H1 (cell line): ENCODE measurements at regions not wholly inside any gene's neighbourhood (a gene's known extent, or its start where the extent isn't known, plus 50 kb on each side); places are given as distances from the start of the nearest gene placed in this dataset.

ENCODE experiments used
- CTCF ChIA-PET: fragments of 300-600 bp; sonication (Branson Sonifier 250); formaldehyde crosslinking; loops from one replicate; lab custom pipeline; 2021; ENCODE audit not compliant: partially characterized antibody; lab: Charles Lee
- POLR2A ChIA-PET: fragments of 300-600 bp; sonication (Branson Sonifier 250); formaldehyde crosslinking; loops from one replicate; lab custom pipeline; 2021; ENCODE audit warnings: inconsistent platforms; ENCODE audit not compliant: partially characterized antibody; lab: Charles Lee
- DNase-seq, 2 experiments: peaks; one replicate each; pipeline versions ENCODE4 v3.0.0 to v3.0.0-alpha.2; 2010 to 2022; ENCODE audit warnings: low spot score in 2 of 2, low read depth in 1 of 2, mixed read lengths in 1 of 2
- FAIRE-seq: peaks from 2 replicates; lab custom pipeline; 2011; peaks lifted over from hg19 to GRCh38; lab: Jason Lieb, UNC
- H2AFZ ChIP-seq: 2 replicates; pipeline ENCODE4 v1.8.1; 2012; ENCODE audit warnings: low read length, inconsistent platforms
- H2AK5ac ChIP-seq: 2 replicates; pipeline ENCODE4 v1.6.1; 2013; ENCODE audit warnings: low read depth, low read length
- H2BK120ac ChIP-seq: replicated peaks from 2 replicates; pipeline ENCODE3; 2013; ENCODE audit warnings: low read depth, low read length, inconsistent platforms
- H2BK12ac ChIP-seq: 2 replicates; pipeline ENCODE4 v1.6.1; 2013; ENCODE audit warnings: low read depth, low read length
- H2BK15ac ChIP-seq: 2 replicates; pipeline ENCODE4 v1.6.1; 2013; ENCODE audit warnings: low read length
- H2BK20ac ChIP-seq: 2 replicates; pipeline ENCODE4 v1.6.1; 2013; ENCODE audit warnings: low read length
- H2BK5ac ChIP-seq: 2 replicates; pipeline ENCODE4 v1.6.1; 2013; ENCODE audit warnings: low read depth, low read length
- H3K14ac ChIP-seq: 2 replicates; pipeline ENCODE4 v1.6.1; 2013; ENCODE audit warnings: inconsistent platforms; ENCODE audit not compliant: insufficient read length
- H3K18ac ChIP-seq: 2 replicates; pipeline ENCODE4 v1.6.1; 2013; ENCODE audit warnings: low read length; ENCODE audit errors: extremely low read depth
- H3K23ac ChIP-seq: 2 replicates; pipeline ENCODE4 v1.6.1; 2013; ENCODE audit warnings: inconsistent platforms; ENCODE audit not compliant: insufficient read length
- H3K23me2 ChIP-seq: 2 replicates; pipeline ENCODE4 v1.6.1; 2013; ENCODE audit warnings: low read depth, low read length
- H3K27ac ChIP-seq: 2 replicates; pipeline ENCODE4 v1.6.1; 2011; ENCODE audit warnings: low read depth, low read length, inconsistent platforms
- H3K27me3 ChIP-seq, 4 experiments: replicated peaks in 1 of 4; 1 replicate in 1 of 4; 2 replicates in 3 of 4; pipeline versions ENCODE4 v1.6.1 to v1.8.1; 2011 to 2013; ENCODE audit warnings: low read length in 3 of 4, mild to moderate bottlenecking in 3 of 4, inconsistent platforms in 2 of 4, mixed read lengths in 2 of 4, moderate library complexity in 1 of 4; ENCODE audit not compliant: control insufficient read depth in 3 of 4, insufficient read depth in 3 of 4; ENCODE audit errors: extremely low read depth in 1 of 4
- H3K36me3 ChIP-seq, 4 experiments: 2 replicates each; pipeline versions ENCODE4 v1.6.1 to v1.8.1; 2011 to 2013; ENCODE audit warnings: mild to moderate bottlenecking in 4 of 4, low read length in 3 of 4, moderate library complexity in 2 of 4, control low read depth in 1 of 4, inconsistent platforms in 1 of 4; ENCODE audit not compliant: insufficient read depth in 4 of 4, control insufficient read depth in 2 of 4
- H3K4ac ChIP-seq: replicated peaks from 2 replicates; pipeline ENCODE3; 2013; ENCODE audit warnings: low read length, low read depth, mixed read lengths, inconsistent platforms; ENCODE audit not compliant: insufficient read length
- H3K4me1 ChIP-seq, 4 experiments: replicated peaks in 1 of 4; 1 replicate in 1 of 4; 2 replicates in 3 of 4; pipeline versions ENCODE4 v1.6.1 to v1.8.1; 2011 to 2013; ENCODE audit warnings: low read length in 3 of 4, inconsistent platforms in 2 of 4, mixed read lengths in 1 of 4; ENCODE audit not compliant: insufficient read depth in 4 of 4, control insufficient read depth in 3 of 4
- H3K4me2 ChIP-seq, 2 experiments: 2 replicates each; pipeline versions ENCODE4 v1.6.1 to v1.8.1; 2011 to 2013; ENCODE audit warnings: low read depth in 2 of 2, low read length in 2 of 2, control low read depth in 1 of 2, inconsistent platforms in 1 of 2, mild to moderate bottlenecking in 1 of 2; ENCODE audit not compliant: insufficient read depth in 1 of 2
- H3K4me3 ChIP-seq, 4 experiments: fragments of 200-600, 300-600 bp in 1 of 4; sonication (generic), shearing (Covaris generic), sonication (Bioruptor Twin) in 1 of 4; 2 replicates each; pipeline versions ENCODE4 v1.5.1 to v1.8.1; 2011 to 2016; ENCODE audit warnings: low read length in 4 of 4, low read depth in 3 of 4, control low read depth in 2 of 4, inconsistent platforms in 2 of 4, mild to moderate bottlenecking in 2 of 4, mixed read lengths in 1 of 4, moderate library complexity in 1 of 4; ENCODE audit not compliant: insufficient read depth in 2 of 4; ENCODE audit errors: extremely low read depth in 1 of 4
- H3K56ac ChIP-seq: replicated peaks from 2 replicates; pipeline ENCODE3; 2013; ENCODE audit warnings: low read depth, mild to moderate bottlenecking, mixed read lengths, low read length, inconsistent platforms; ENCODE audit not compliant: insufficient read length
- H3K79me1 ChIP-seq: 2 replicates; pipeline ENCODE4 v1.6.1; 2013; ENCODE audit warnings: low read depth, low read length, control low read depth
- H3K79me2 ChIP-seq, 2 experiments: 2 replicates each; pipeline versions ENCODE4 v1.6.1 to v1.8.1; 2012 to 2013; ENCODE audit warnings: low read length in 2 of 2, mild to moderate bottlenecking in 2 of 2, inconsistent platforms in 1 of 2; ENCODE audit not compliant: insufficient read depth in 2 of 2, control insufficient read depth in 1 of 2
- H3K9ac ChIP-seq, 4 experiments: replicated peaks in 1 of 4; 1 replicate in 1 of 4; 2 replicates in 3 of 4; pipeline versions ENCODE4 v1.6.1 to v1.8.1; 2011 to 2013; ENCODE audit warnings: low read depth in 3 of 4, low read length in 3 of 4, control low read depth in 2 of 4, mild to moderate bottlenecking in 2 of 4, moderate library complexity in 2 of 4, inconsistent platforms in 1 of 4; ENCODE audit errors: extremely low read depth in 1 of 4
- H3K9me3 ChIP-seq, 2 experiments: 2 replicates each; pipeline versions ENCODE4 v1.6.1 to v1.8.1; 2012 to 2013; ENCODE audit warnings: mild to moderate bottlenecking in 2 of 2, moderate library complexity in 2 of 2, control low read depth in 1 of 2, inconsistent platforms in 1 of 2, low read depth in 1 of 2, low read length in 1 of 2, mixed read lengths in 1 of 2; ENCODE audit not compliant: insufficient read depth in 2 of 2
- H4K20me1 ChIP-seq, 2 experiments: replicated peaks in 1 of 2; 2 replicates each; pipeline versions ENCODE3 to v1.8.1; 2011 to 2013; ENCODE audit warnings: inconsistent platforms in 2 of 2, low read length in 2 of 2, mild to moderate bottlenecking in 1 of 2; ENCODE audit not compliant: insufficient read depth in 2 of 2, control insufficient read depth in 1 of 2
- H4K5ac ChIP-seq: 2 replicates; pipeline ENCODE4 v1.6.1; 2013; ENCODE audit warnings: low read length, low read depth, mixed read lengths, inconsistent platforms; ENCODE audit not compliant: insufficient read length
- H4K8ac ChIP-seq: 2 replicates; pipeline ENCODE4 v1.8.0; 2013; ENCODE audit warnings: mild to moderate bottlenecking, moderate library complexity, low read length, inconsistent platforms; ENCODE audit not compliant: insufficient read depth; ENCODE audit errors: extremely low read depth
- H4K91ac ChIP-seq: replicated peaks from 2 replicates; pipeline ENCODE3; 2013; ENCODE audit warnings: low read length, mixed read lengths, inconsistent platforms; ENCODE audit not compliant: insufficient read length
- EP300 ChIP-seq, 2 experiments: IDR thresholded peaks; 1 replicate in 1 of 2; 2 replicates in 1 of 2; pipeline ENCODE4 v1.6.1; 2011 to 2012; ENCODE audit warnings: low read depth in 2 of 2, low read length in 2 of 2, mild to moderate bottlenecking in 2 of 2, borderline replicate concordance in 1 of 2, inconsistent platforms in 1 of 2, moderate library complexity in 1 of 2
- KDM4A ChIP-seq: IDR thresholded peaks from one replicate; pipeline ENCODE4 v1.7.1; 2012; ENCODE audit warnings: low read depth, mild to moderate bottlenecking, moderate library complexity, low read length, inconsistent platforms; ENCODE audit not compliant: severe bottlenecking
- MAFK ChIP-seq: IDR thresholded peaks from 2 replicates; pipeline ENCODE4 v1.6.1; 2012; ENCODE audit warnings: low read depth, mild to moderate bottlenecking, improper control_type of control experiment, low read length
- NANOG ChIP-seq: IDR thresholded peaks from 2 replicates; pipeline ENCODE4 v1.6.1; 2011; ENCODE audit warnings: low read length, low read depth, mild to moderate bottlenecking, inconsistent platforms; ENCODE audit not compliant: insufficient read depth, poor library complexity, severe bottlenecking
- whole genome bisulfite sequencing, 2 experiments: shearing (Covaris generic) in 1 of 2; methylation state at CpG; one replicate each; pipeline versions ENCODE4 v1.1.6 to v1.1.7; 2013 to 2015; ENCODE audit warnings: low lambda C conversion rate in 2 of 2, mixed read lengths in 2 of 2, inconsistent platforms in 1 of 2, low coverage in 1 of 2, missing lambda C conversion rate in 1 of 2; ENCODE audit not compliant: insufficient replicate concordance in 2 of 2, insufficient coverage in 1 of 2, insufficient read length in 1 of 2; ENCODE audit errors: extremely low coverage in 1 of 2, missing lambda C conversion rate in 1 of 2; 5-methylcytosine and 5-hydroxymethylcytosine counted together
- TF ChIP-seq, protein P1 (sequence below): IDR thresholded peaks from 2 replicates; pipeline ENCODE4 v1.6.1; 2012; ENCODE audit warnings: inconsistent platforms

DNA sequence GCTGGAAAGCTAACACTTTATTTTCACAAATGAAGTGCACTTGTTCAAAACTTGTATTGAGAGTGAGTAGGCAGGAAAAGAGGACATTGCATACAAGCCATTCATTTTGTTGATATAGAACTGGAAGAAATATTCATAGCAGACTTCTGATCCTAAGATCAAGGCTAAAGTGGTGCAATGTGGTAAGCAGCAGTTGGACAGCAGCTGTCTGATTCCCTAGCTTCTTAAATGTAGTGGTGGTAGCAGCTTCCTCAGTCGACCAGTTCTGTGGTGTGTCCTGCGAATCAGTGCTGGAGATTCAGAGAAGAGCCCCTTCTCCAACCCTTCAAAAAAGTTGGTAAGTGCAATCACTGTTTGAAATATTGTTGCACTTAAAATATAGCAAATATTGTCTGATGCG lies 281.7 kb upstream of the GJE1 start:
- no peak overlapping the region for H3K18ac ChIP-seq
- H3K4ac ChIP-seq, result no peak overlapping the region
- H3K4me3 ChIP-seq, result no peak overlapping the region
- no peak overlapping the region for H2BK12ac ChIP-seq
- no peak overlapping the region for H2AFZ ChIP-seq
- H4K20me1 ChIP-seq, result no peaks in the 10 kb centered on the region
- DNase-seq (no peak), FAIRE-seq (no peak)
- H4K5ac ChIP-seq, result no peak overlapping the region
- no peak overlapping the region for H3K14ac ChIP-seq
- no peak overlapping the region for H2BK15ac ChIP-seq
- no peak overlapping the region for H4K8ac ChIP-seq
- H3K36me3 ChIP-seq, result no peaks in the 10 kb centered on the region
- no peak overlapping the region for H2BK5ac ChIP-seq
- H2BK120ac ChIP-seq, result no peak overlapping the region
- H3K27me3 ChIP-seq, result no peaks in the 10 kb centered on the region
- no peaks in the 10 kb centered on the region for H3K4me1 ChIP-seq
- H2AK5ac ChIP-seq, result no peak overlapping the region
- H3K27ac ChIP-seq, result no peak overlapping the region
- WGBS, 2 experiments, result 88% methylated on average over 3 of the region's 3 CpGs; no CpG with 5 or more reads in 1 of the 2 experiments
- H3K9me3 ChIP-seq, result no peaks in the 10 kb centered on the region
- no peak overlapping the region for H2BK20ac ChIP-seq
- TF ChIP-seq EP300 (IDR thresholded peaks at IDR 0.05; ENCODE audit: borderline replicate concordance in 1 of 2, low read depth in 2 of 2, low read length in 2 of 2) (no peak), KDM4A (no peak), MAFK (no peak), NANOG (no peak)
- TF ChIP-seq, protein P1, sequence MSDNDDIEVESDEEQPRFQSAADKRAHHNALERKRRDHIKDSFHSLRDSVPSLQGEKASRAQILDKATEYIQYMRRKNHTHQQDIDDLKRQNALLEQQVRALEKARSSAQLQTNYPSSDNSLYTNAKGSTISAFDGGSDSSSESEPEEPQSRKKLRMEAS, result no peak
- no peak overlapping the region for H3K23ac ChIP-seq
- no peak overlapping the region for H3K56ac ChIP-seq
- no peaks in the 10 kb centered on the region for H3K23me2 ChIP-seq
- H3K9ac ChIP-seq, result no peak overlapping the region; a peak in 1 of 7 replicates
- ChIA-PET POLR2A (no interaction called here), CTCF (no interaction called here)
- H4K91ac ChIP-seq, result no peak overlapping the region
- H3K79me2 ChIP-seq, result no peaks in the 10 kb centered on the region
- H3K4me2 ChIP-seq, result no peak overlapping the region
- no peaks in the 10 kb centered on the region for H3K79me1 ChIP-seq
